ENCODE measurements at regions not wholly inside any gene's neighbourhood (a gene's known extent, or its start where the extent isn't known, plus 50 kb on each side); places are given as distances from the start of the nearest gene placed in this dataset.

GRCh38 chr18:27785815-27786471 is 391.0 kb downstream of the CDH2 start:
- TF ChIP-seq CTCF (IDR thresholded peaks at IDR 0.05 in 8 of 11, conservative IDR thresholded peaks at IDR 0.05 in 3 of 11) (no peak), POLR2A (IDR thresholded peaks at IDR 0.05) (no peak)

Data from spleen (tissue), 7 donors.